HG02973 (cell line): ENCODE measurements at regions not wholly inside any gene's neighbourhood (a gene's known extent, or its start where the extent isn't known, plus 50 kb on each side); places are given as distances from the start of the nearest gene placed in this dataset.

ENCODE experiments used
- ATAC-seq: cut with Tn5 transposase; IDR thresholded peaks from one replicate; pipeline ENCODE4 v1.9.1; 2021; ENCODE audit warnings: moderate library complexity; ENCODE audit not compliant: unreplicated experiment

DNA sequence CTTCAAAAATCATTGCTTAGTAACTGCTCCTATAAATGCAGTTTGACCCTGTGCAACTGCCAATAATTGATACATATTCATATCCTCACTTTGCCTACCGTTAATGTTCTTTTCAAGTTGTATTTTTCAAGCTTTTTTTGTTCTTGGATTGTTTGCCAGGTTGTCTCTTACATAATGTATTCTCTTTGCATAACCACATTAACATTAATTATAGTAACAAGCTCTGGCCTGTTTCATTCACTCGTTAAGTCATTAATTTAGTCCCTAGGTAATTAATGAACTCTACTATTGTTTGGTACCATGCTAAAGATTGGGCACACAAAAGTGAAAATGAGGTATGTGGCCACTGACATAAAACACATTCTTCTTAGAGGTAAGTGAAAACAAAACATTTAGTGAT, 1338.8 kb downstream of the NSUN3 start:
- ATAC-seq = no peak

DNA sequence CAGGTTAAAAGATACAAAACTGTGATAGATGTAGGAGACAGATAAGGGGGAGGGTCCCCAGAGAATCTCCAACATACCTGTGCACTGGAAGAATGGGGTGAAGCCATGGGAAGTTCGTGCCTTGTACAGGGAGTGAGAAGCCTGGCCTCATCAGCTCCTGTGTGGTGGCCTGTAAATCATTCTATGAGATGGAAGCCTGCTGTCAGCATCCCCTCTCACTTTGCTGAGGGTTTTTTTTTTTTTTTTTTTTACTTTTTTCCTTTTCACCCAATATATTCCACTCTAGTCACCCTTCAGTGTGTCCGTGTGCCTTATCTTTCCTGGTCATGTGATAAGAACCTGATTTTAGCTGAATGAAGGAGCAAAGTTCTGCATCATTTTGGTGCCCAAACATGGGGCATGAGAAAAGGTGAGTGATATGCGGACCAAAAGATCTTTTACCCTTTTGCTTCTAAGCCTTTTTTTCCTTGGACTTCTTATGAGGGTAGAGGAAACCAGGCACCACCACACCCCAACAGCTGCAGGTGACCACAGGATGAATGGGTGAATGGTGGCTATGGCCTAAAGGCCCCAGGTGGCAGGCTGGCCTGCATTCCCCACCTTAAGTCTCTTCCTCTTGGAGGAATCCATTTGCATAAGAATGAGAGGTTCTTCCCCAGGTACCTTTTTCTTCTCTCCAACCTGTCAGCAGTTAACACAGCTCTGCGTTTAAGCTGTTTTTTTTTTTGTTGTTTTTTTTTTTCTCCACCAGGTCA, 1345.0 kb downstream of the NSUN3 start:
- no peak for ATAC-seq

- no peak for ATAC-seq
Observed at GRCh38 chr3:95408464-95408862, 1345.6 kb downstream of the NSUN3 start.

GRCh38 chr3:95418251-95418650, 1355.4 kb downstream of the NSUN3 start:
- ATAC-seq = no peak

DNA sequence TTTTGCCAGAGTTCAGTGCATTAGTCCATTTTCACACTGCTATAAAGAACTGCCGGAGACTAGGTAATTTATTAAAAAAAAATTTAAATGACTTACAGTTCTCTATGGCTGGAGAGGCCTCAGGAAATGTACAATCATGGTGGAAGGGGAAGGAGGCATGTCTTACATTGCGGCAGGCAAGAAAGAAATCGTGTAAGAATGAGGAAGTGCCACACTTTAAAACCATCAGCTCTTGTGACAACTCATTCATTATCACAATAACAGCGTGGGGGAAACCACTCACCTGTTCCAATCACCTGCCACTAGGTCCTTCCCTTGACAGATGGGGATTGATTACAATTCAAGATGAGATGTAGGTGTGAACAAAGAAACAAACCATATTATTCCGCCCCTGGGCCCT, 1361.4 kb downstream of the NSUN3 start:
- no peak for ATAC-seq

- no peak for ATAC-seq
Observed at GRCh38 chr3:95434491-95434890, 1371.6 kb downstream of the NSUN3 start.

DNA sequence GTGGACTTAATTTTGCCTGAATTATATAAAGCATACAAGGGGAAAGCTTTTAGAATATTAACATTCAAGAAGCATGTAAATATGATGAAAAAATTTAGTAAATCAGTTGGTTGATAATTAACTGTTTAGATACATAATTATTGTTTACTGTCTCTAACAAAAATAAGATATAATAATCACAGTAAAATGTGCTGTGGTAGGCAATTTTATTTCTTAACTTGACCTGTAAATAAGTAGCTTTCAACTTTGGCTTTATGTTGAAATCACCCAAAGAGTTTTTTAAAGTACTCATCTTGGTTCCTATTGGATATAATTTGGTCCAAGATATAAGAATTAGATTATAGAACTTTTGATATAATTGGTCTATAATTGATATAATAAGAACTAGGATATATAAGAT, 1374.5 kb downstream of the NSUN3 start:
- no peak for ATAC-seq

- ATAC-seq = no peak
Observed at GRCh38 chr3:95438274-95438673, 1375.4 kb downstream of the NSUN3 start.

GRCh38 chr3:95442766-95443165, 1371.6 kb upstream of the EPHA6 start:
- no peak for ATAC-seq

DNA sequence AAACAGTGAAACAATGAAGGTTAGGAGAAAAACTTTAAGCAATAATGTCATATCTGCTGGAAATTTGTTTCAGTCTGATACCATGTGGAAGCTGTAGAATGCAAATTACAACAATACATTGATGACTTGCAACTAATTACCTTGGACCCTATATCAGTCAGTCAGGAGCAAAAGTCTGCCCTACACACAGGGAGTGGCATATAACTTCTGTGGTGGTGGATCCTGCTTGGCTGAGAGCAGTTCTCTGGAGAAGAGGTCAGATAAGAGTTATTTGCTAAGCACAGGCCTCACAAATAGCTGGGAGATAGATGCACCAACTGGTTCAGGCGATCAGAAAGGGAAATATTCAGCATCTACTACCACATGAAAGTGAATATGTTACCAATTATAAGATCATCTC, 1364.6 kb upstream of the EPHA6 start:
- no peak for ATAC-seq

DNA sequence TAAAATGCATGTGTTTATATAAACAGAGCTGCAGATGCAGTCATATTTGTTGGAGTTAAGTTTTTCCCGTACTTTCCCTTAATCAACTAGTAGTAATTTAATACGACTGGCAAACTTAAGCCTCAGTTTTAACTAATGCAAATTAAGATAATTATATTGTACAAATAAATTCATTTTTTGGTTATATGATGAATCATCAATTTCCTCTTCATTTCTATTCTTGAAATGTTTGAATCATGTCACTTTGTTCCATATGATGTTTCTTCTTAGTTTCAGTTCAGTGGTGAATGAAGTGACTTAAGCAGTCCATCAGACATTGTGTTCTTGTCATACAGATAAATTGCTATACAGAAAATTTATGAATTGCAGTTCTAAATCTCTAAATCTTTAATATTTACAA, 1361.2 kb upstream of the EPHA6 start:
- no peak for ATAC-seq

- no peak for ATAC-seq
Observed at GRCh38 chr3:95456835-95457234, 1357.6 kb upstream of the EPHA6 start.

GRCh38 chr3:95459706-95460105, 1354.7 kb upstream of the EPHA6 start:
- no peak for ATAC-seq

DNA sequence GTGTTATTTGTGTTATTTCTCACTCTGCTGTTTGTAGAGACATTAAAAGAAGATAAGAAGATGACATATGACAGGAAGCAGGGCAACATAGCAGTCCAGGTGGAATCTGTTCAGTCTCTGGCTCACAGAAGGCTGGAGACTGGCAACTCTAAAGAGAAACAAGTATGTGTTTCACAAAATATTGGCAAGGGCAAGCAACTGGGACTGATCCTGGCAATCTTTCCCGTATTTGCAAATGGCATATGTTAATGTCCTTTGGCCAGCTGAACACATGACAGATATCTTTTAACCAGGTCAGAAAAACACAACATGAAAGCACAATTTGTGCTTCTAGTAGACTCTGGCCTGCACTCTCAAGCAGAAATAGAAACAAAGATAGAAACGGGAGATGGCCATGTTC, 1354.1 kb upstream of the EPHA6 start:
- no peak for ATAC-seq

DNA sequence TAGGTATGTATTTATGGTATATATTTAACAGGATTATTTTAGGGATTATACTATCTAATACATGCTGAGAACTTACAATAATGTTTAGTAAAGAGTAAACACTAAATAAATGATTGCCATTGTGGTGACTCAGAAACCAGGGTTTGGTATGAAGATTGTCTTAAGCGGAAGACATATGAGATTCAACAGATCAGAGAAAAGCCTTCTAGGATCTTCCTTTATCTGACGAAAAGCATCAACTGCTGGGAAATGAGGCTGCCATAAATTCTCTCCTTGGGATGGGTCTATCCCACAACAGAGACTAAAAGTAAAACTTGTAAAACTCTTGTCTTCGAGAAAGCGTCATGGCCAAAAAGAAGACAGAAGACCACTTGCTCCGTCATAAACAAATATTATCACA, 1352.2 kb upstream of the EPHA6 start:
- ATAC-seq = no peak

DNA sequence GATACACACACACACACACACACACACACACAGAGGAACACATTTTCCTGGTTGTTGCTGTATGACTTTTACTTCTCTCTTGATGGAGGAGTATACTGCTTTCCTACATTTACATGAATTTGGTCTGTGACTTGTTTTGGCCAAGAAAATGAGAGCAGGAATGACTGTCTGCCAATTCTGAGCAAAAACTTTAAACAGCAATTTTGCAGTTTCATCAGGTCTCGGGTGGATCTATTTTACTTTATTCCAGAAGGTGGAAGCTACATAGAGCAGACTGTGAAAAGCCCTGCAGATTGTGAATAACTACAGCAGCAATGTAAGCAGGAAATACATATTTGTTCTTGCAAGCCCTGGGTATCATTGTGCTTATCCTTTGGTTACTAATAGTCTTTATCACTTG, 1350.0 kb upstream of the EPHA6 start:
- ATAC-seq = no peak

- no peak for ATAC-seq
Observed at GRCh38 chr3:95468331-95468730, 1346.1 kb upstream of the EPHA6 start.

DNA sequence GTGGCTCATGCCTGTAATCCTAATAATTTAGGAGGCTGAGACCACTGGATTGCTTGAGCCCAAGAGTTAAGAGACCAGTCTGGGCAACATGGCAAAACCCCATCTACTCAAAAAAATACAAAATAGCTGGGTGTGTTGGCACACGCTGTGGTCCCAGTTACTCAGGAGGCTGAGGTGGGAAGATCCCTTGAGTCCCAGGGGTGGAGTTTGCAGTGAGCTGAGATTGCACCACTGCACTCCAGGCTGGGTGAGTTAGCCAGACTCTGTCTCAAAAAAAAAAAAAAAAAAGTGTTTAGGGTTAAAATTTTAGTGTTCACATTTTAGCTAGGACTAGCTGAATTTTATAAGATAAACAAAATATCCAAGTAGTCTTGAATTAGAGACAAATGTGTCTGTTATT, 1340.1 kb upstream of the EPHA6 start:
- ATAC-seq = no peak

DNA sequence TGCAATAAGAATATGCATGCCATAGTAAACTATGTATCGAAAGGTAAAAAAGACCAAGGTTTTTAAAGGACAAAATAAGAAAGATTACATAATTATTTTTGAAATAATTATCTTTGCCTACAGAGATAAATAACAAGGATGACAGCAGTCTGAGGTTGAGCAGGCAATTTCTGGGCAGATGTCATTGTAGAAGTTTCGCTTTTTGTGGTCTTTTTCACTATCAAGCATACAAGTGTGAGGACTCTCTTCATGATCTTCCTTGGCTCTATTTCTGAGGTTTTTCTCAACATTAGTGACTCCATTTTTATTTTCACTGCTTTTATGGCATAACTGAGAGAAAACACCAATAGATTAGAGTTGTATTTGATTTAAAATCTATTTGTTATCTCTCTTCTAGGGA, 1337.9 kb upstream of the EPHA6 start:
- no peak for ATAC-seq

DNA sequence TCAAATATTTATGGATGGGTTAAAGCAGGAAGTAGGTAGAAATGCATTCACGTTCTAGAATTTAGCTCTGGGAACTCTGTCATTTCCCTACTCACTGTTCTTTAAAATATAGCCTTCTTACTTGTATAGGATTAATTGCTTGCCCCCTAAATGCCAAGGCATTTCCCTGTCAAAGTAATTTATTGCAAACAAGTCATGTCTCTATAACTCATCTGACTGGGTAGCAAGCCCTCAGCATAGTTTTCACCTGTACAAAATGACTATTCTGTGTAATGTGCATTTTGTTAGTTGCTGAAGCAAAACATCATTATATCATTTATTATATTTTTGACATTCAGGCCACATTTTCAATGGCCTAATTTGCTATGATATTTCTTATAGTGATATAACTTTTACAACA, 1308.2 kb upstream of the EPHA6 start:
- ATAC-seq = no peak

- ATAC-seq = no peak
Observed at GRCh38 chr3:95508124-95508523, 1306.3 kb upstream of the EPHA6 start.

DNA sequence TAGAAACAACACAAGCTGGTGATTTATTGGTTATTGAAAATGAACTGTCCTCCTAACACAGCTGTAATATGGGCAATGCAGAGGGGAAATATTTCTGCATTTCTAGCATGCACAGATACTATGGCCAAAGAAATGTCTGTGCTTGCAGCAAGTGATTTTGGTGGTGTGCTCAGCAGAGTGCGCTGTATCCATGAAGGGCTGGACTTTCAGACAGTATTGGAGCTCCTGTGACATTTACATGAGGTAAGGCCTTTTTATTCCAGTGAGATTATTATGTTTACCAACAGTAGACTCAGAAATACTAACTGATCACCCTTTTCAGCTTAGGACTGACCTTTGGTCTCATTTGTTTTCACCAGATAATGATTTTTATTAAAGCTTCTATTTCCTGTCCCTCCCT, 1302.6 kb upstream of the EPHA6 start:
- ATAC-seq = no peak

DNA sequence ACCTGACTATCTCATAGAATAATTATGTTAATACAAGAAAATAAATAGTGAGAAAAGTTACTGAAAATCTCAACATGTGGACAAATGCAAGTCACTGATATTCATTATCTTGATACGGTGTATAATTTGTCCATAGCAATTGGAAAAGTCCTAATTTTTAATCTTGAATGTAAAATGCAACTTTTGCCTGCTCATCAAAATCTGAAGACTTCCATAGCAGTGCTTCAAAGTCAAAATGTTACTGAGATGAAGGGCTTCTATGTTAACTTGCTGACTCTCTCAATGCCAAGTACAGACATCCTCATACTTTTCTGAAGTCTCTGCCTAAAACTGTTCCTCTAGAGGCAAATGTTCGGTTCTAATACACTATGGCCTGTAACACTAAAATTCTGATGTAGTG, 1300.1 kb upstream of the EPHA6 start:
- ATAC-seq = no peak
